GM18511 (cell line): ENCODE measurements at regions not wholly inside any gene's neighbourhood (a gene's known extent, or its start where the extent isn't known, plus 50 kb on each side); places are given as distances from the start of the nearest gene placed in this dataset.
"Not testable (repeated sequence)": the region's sequence is repeated elsewhere in the genome, so short reads cannot be mapped to it uniquely, and the experiment has no call there.

ENCODE experiments used
- ATAC-seq: cut with Tn5 transposase; IDR thresholded peaks from one replicate; pipeline ENCODE4 v1.9.1; 2021; ENCODE audit warnings: mild to moderate bottlenecking, moderate library complexity; ENCODE audit not compliant: unreplicated experiment

GRCh38 chr9:104323967-104324694 lies 179.9 kb upstream of the OR13F1 start:
- not testable (repeated sequence) for ATAC-seq

- ATAC-seq = no peak
These were observed 177.2 kb upstream of the OR13F1 start for GRCh38 chr9:104326912-104327311.

- ATAC-seq = no peak
These were observed 174.8 kb upstream of the OR13F1 start for GRCh38 chr9:104329245-104329644.

GRCh38 chr9:104330841-104331240 lies 173.2 kb upstream of the OR13F1 start:
- no peak for ATAC-seq

GRCh38 chr9:104334549-104334948 lies 169.5 kb upstream of the OR13F1 start:
- no peak for ATAC-seq

- no peak for ATAC-seq
These were observed 164.4 kb upstream of the OR13F1 start for GRCh38 chr9:104339692-104340091.

GRCh38 chr9:104342552-104342951 lies 161.5 kb upstream of the OR13F1 start:
- ATAC-seq = no peak

- ATAC-seq = no peak
These were observed 159.0 kb upstream of the OR13F1 start for GRCh38 chr9:104345061-104345460.

- no peak for ATAC-seq
These were observed 153.5 kb upstream of the OR13F1 start for GRCh38 chr9:104350541-104350940.

GRCh38 chr9:104351726-104352125 lies 152.3 kb upstream of the OR13F1 start:
- no peak for ATAC-seq

- no peak for ATAC-seq
These were observed 142.9 kb upstream of the OR13F1 start for GRCh38 chr9:104361207-104361606.

- ATAC-seq = no peak
These were observed 141.1 kb upstream of the OR13F1 start for GRCh38 chr9:104362912-104363472.

- no peak for ATAC-seq
These were observed 136.6 kb upstream of the OR13F1 start for GRCh38 chr9:104367507-104367906.

GRCh38 chr9:104368318-104368717 lies 135.7 kb upstream of the OR13F1 start:
- ATAC-seq = not testable (repeated sequence)

GRCh38 chr9:104374711-104375110 lies 129.4 kb upstream of the OR13F1 start:
- ATAC-seq = no peak

- ATAC-seq = no peak
These were observed 118.0 kb upstream of the OR13F1 start for GRCh38 chr9:104386013-104386412.

GRCh38 chr9:104386425-104387069 lies 117.5 kb upstream of the OR13F1 start:
- ATAC-seq = peak; percentile 79

GRCh38 chr9:104388071-104388470 lies 116.0 kb upstream of the OR13F1 start:
- ATAC-seq = no peak

GRCh38 chr9:104389341-104389740 lies 114.7 kb upstream of the OR13F1 start:
- no peak for ATAC-seq

- ATAC-seq = not testable (repeated sequence)
These were observed 109.2 kb upstream of the OR13F1 start for GRCh38 chr9:104394901-104395300.

GRCh38 chr9:104412238-104412637 lies 91.8 kb upstream of the OR13F1 start:
- ATAC-seq = no peak

GRCh38 chr9:104416470-104416869 lies 87.6 kb upstream of the OR13F1 start:
- ATAC-seq = no peak
